ENCODE measurements at regions not wholly inside any gene's neighbourhood (a gene's known extent, or its start where the extent isn't known, plus 50 kb on each side); places are given as distances from the start of the nearest gene placed in this dataset.

GRCh38 chr15:96796841-96797240 lies 466.3 kb downstream of the NR2F2 start:
- no peak for TF ChIP-seq CTCF (IDR thresholded peaks at IDR 0.05; ENCODE audit: poor library complexity)
- TF ChIP-seq EZH2phosphoT487 (IDR thresholded peaks at IDR 0.05; ENCODE audit: low read depth, severe bottlenecking, unreplicated experiment) = no peak
